GM12878 (cell line): ENCODE measurements at regions not wholly inside any gene's neighbourhood (a gene's known extent, or its start where the extent isn't known, plus 50 kb on each side); places are given as distances from the start of the nearest gene placed in this dataset.

Experiments
- MYB ChIP-seq: fragments of 150-350 bp; IDR thresholded peaks from 2 replicates; pipeline ENCODE4 v1.6.1; 2014; ENCODE audit warnings: mild to moderate bottlenecking, low read depth, low read length, borderline replicate concordance
- NR2C1 ChIP-seq: fragments of 450-650 bp; IDR thresholded peaks from 2 replicates; pipeline ENCODE4 v1.6.1; 2017; ENCODE audit warnings: antibody characterized with exemption, mild to moderate bottlenecking, moderate library complexity
- USF2 ChIP-seq: IDR thresholded peaks from 2 replicates; pipeline ENCODE4 v1.6.1; 2011; ENCODE audit warnings: low read depth, low read length, improper control_type of control experiment, borderline replicate concordance
- ZNF384 ChIP-seq: IDR thresholded peaks from 2 replicates; pipeline ENCODE4 v1.6.1; 2012; ENCODE audit warnings: low read depth, mild to moderate bottlenecking, low read length, improper control_type of control experiment, borderline replicate concordance
- TF ChIP-seq, protein P1 (sequence below): fragments of 150-350 bp; IDR thresholded peaks from 2 replicates; pipeline ENCODE4 v1.6.1; 2016; ENCODE audit warnings: low read depth, low read length

- TF ChIP-seq, protein P1, sequence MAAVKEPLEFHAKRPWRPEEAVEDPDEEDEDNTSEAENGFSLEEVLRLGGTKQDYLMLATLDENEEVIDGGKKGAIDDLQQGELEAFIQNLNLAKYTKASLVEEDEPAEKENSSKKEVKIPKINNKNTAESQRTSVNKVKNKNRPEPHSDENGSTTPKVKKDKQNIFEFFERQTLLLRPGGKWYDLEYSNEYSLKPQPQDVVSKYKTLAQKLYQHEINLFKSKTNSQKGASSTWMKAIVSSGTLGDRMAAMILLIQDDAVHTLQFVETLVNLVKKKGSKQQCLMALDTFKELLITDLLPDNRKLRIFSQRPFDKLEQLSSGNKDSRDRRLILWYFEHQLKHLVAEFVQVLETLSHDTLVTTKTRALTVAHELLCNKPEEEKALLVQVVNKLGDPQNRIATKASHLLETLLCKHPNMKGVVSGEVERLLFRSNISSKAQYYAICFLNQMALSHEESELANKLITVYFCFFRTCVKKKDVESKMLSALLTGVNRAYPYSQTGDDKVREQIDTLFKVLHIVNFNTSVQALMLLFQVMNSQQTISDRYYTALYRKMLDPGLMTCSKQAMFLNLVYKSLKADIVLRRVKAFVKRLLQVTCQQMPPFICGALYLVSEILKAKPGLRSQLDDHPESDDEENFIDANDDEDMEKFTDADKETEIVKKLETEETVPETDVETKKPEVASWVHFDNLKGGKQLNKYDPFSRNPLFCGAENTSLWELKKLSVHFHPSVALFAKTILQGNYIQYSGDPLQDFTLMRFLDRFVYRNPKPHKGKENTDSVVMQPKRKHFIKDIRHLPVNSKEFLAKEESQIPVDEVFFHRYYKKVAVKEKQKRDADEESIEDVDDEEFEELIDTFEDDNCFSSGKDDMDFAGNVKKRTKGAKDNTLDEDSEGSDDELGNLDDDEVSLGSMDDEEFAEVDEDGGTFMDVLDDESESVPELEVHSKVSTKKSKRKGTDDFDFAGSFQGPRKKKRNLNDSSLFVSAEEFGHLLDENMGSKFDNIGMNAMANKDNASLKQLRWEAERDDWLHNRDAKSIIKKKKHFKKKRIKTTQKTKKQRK: no peak
- TF ChIP-seq ZNF384 (no peak), NR2C1 (no peak), USF2 (no peak), MYB (no peak)
These were observed 517.9 kb upstream of the MARCKS start for GRCh38 chr6:113339209-113339608.
